ENCODE measurements at regions not wholly inside any gene's neighbourhood (a gene's known extent, or its start where the extent isn't known, plus 50 kb on each side); places are given as distances from the start of the nearest gene placed in this dataset.

DNA sequence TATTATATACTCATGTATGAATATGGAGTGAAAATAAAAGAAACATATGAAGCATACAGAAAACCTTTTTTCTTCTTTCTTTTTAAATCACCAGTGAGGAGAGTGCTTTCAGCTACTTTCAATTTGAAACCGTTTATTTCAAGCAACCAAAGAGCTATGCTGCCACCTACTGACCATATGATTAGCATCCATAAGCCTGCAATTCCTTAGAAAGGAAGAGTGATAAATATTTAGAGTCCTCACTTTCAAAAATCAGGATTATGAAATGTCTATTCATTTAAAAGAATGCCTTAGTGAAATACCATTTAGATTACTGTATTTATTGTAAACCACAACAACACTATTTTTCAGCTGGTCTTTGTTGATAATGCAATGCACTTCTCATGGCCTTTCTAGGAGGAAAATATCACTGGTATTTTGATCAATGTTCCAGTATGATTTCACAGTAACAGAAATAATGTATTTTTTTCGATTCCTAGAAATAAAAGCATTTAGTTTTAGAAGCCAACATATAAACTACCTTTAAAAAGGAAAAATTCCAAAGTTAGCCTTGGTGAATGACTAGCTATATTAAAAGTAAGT is 667.6 kb downstream of the PCDH18 start:
- WGBS (ENCODE audit: insufficient coverage, insufficient read length), result no CpG with 5 or more reads among the region's 2 CpGs
- Histone ChIP-seq H3K27me3 (ENCODE audit: control insufficient read depth, insufficient read depth, low read length) (no peaks in the 10 kb centered on the region), H3K9me3 (ENCODE audit: control insufficient read depth, insufficient read depth, low read length) (no peaks in the 10 kb centered on the region), H3K4me3 (ENCODE audit: low read length) (no peak overlapping the region), H3K4me1 (ENCODE audit: control insufficient read depth, insufficient read depth, low read length) (no peaks in the 10 kb centered on the region), H3K27ac (ENCODE audit: low read length) (no peak overlapping the region), H3K36me3 (ENCODE audit: control insufficient read depth, insufficient read depth, low read length) (no peaks in the 10 kb centered on the region)
- no peak for DNase-seq (ENCODE audit: low read depth, low spot score)

DNA sequence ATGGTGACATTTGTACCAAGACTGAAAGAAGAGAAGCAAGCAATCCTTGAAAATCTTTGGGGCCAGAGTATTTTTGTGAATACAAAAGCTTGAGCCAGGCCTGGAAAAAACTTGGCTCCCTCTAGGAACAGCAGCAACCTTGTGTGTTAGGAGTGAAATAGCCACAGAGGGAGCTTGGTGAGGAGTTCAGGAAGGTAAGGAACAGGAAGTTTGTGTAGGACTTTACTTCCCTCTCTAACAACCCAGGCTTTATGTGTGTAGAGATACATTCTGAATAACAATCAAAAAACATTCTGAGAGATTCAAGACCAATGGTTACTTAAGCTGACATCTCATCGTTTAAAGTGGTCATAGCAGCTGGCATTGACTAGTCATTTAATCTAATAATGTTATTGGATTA is 668.5 kb downstream of the PCDH18 start:
- no peak overlapping the region for H3K4me3 ChIP-seq (ENCODE audit: low read length)
- H3K36me3 ChIP-seq (ENCODE audit: control insufficient read depth, insufficient read depth, low read length), result no peaks in the 10 kb centered on the region
- no peaks in the 10 kb centered on the region for H3K9me3 ChIP-seq (ENCODE audit: control insufficient read depth, insufficient read depth, low read length)
- no peak overlapping the region for H3K27ac ChIP-seq (ENCODE audit: low read length)
- H3K4me1 ChIP-seq (ENCODE audit: control insufficient read depth, insufficient read depth, low read length), result no peaks in the 10 kb centered on the region
- DNase-seq (ENCODE audit: low read depth, low spot score), result no peak
- no peaks in the 10 kb centered on the region for H3K27me3 ChIP-seq (ENCODE audit: control insufficient read depth, insufficient read depth, low read length)
- WGBS (ENCODE audit: insufficient coverage, insufficient read length), result no CpG with 5 or more reads among the region's 1 CpG

- DNase-seq (ENCODE audit: low read depth, low spot score), result no peak
- WGBS (ENCODE audit: insufficient coverage, insufficient read length), result no CpG with 5 or more reads among the region's 3 CpGs
- Histone ChIP-seq H3K4me3 (ENCODE audit: low read length) (no peak overlapping the region), H3K27ac (ENCODE audit: low read length) (no peak overlapping the region), H3K4me1 (ENCODE audit: control insufficient read depth, insufficient read depth, low read length) (no peaks in the 10 kb centered on the region), H3K36me3 (ENCODE audit: control insufficient read depth, insufficient read depth, low read length) (no peaks in the 10 kb centered on the region), H3K27me3 (ENCODE audit: control insufficient read depth, insufficient read depth, low read length) (no peaks in the 10 kb centered on the region), H3K9me3 (ENCODE audit: control insufficient read depth, insufficient read depth, low read length) (no peaks in the 10 kb centered on the region)
Measured at GRCh38 chr4:136862653-136863052, 669.6 kb downstream of the PCDH18 start.

- no peaks in the 10 kb centered on the region for H3K4me1 ChIP-seq (ENCODE audit: control insufficient read depth, insufficient read depth, low read length)
- no peaks in the 10 kb centered on the region for H3K27me3 ChIP-seq (ENCODE audit: control insufficient read depth, insufficient read depth, low read length)
- no peak overlapping the region for H3K4me3 ChIP-seq (ENCODE audit: low read length)
- H3K9me3 ChIP-seq (ENCODE audit: control insufficient read depth, insufficient read depth, low read length), result no peaks in the 10 kb centered on the region
- H3K36me3 ChIP-seq (ENCODE audit: control insufficient read depth, insufficient read depth, low read length), result no peaks in the 10 kb centered on the region
- WGBS (ENCODE audit: insufficient coverage, insufficient read length), result no CpG with 5 or more reads among the region's 2 CpGs
- no peak for DNase-seq (ENCODE audit: low read depth, low spot score)
- H3K27ac ChIP-seq (ENCODE audit: low read length), result no peak overlapping the region
Measured at GRCh38 chr4:136861091-136861490, 671.2 kb downstream of the PCDH18 start.

- no peaks in the 10 kb centered on the region for H3K4me1 ChIP-seq (ENCODE audit: control insufficient read depth, insufficient read depth, low read length)
- H3K27ac ChIP-seq (ENCODE audit: low read length), result no peak overlapping the region
- no peaks in the 10 kb centered on the region for H3K9me3 ChIP-seq (ENCODE audit: control insufficient read depth, insufficient read depth, low read length)
- DNase-seq (ENCODE audit: low read depth, low spot score), result no peak
- no peaks in the 10 kb centered on the region for H3K36me3 ChIP-seq (ENCODE audit: control insufficient read depth, insufficient read depth, low read length)
- H3K4me3 ChIP-seq (ENCODE audit: low read length), result no peak overlapping the region
- no peaks in the 10 kb centered on the region for H3K27me3 ChIP-seq (ENCODE audit: control insufficient read depth, insufficient read depth, low read length)
Measured at GRCh38 chr4:136858903-136859302, 673.4 kb downstream of the PCDH18 start.

DNA sequence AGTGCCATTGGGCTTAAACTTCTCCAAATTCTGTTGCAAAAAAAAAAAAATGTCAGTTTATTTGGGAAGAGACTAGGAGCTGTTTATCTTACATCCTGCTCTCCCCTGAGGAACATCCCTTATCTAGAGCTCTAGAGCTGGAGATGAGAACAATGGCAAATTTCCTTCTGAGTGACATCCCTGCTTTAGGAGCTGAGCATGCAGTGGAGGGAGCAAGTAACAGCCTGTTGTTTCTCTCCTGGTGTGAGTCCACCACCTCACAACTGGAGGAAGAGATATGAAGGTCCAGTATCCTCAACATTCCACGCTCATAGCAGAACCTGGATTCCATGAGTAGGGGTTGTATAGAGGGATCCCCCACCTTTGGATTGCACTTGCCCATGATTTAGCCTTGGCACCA is 676.4 kb downstream of the PCDH18 start:
- WGBS (ENCODE audit: insufficient coverage, insufficient read length), result no CpG with 5 or more reads among the region's 1 CpG
- Histone ChIP-seq H3K27ac (ENCODE audit: low read length) (no peak overlapping the region), H3K36me3 (ENCODE audit: control insufficient read depth, insufficient read depth, low read length) (no peaks in the 10 kb centered on the region)

GRCh38 chr4:136850446-136850845 is 681.8 kb downstream of the PCDH18 start:
- H3K4me3 ChIP-seq (ENCODE audit: low read length), result no peak overlapping the region
- H3K27ac ChIP-seq (ENCODE audit: low read length), result no peak overlapping the region
- no peaks in the 10 kb centered on the region for H3K4me1 ChIP-seq (ENCODE audit: control insufficient read depth, insufficient read depth, low read length)
- no peaks in the 10 kb centered on the region for H3K27me3 ChIP-seq (ENCODE audit: control insufficient read depth, insufficient read depth, low read length)
- no CpG with 5 or more reads among the region's 2 CpGs for WGBS (ENCODE audit: insufficient coverage, insufficient read length)
- H3K36me3 ChIP-seq (ENCODE audit: control insufficient read depth, insufficient read depth, low read length), result no peaks in the 10 kb centered on the region
- no peaks in the 10 kb centered on the region for H3K9me3 ChIP-seq (ENCODE audit: control insufficient read depth, insufficient read depth, low read length)
- DNase-seq (ENCODE audit: low read depth, low spot score), result no peak

More for the DNA sequence above, 676.4 kb downstream of the PCDH18 start:
- Histone ChIP-seq H3K4me1 (ENCODE audit: control insufficient read depth, insufficient read depth, low read length) (no peaks in the 10 kb centered on the region), H3K27me3 (ENCODE audit: control insufficient read depth, insufficient read depth, low read length) (no peaks in the 10 kb centered on the region), H3K4me3 (ENCODE audit: low read length) (no peak overlapping the region), H3K9me3 (ENCODE audit: control insufficient read depth, insufficient read depth, low read length) (no peaks in the 10 kb centered on the region)
- no peak for DNase-seq (ENCODE audit: low read depth, low spot score)

DNA sequence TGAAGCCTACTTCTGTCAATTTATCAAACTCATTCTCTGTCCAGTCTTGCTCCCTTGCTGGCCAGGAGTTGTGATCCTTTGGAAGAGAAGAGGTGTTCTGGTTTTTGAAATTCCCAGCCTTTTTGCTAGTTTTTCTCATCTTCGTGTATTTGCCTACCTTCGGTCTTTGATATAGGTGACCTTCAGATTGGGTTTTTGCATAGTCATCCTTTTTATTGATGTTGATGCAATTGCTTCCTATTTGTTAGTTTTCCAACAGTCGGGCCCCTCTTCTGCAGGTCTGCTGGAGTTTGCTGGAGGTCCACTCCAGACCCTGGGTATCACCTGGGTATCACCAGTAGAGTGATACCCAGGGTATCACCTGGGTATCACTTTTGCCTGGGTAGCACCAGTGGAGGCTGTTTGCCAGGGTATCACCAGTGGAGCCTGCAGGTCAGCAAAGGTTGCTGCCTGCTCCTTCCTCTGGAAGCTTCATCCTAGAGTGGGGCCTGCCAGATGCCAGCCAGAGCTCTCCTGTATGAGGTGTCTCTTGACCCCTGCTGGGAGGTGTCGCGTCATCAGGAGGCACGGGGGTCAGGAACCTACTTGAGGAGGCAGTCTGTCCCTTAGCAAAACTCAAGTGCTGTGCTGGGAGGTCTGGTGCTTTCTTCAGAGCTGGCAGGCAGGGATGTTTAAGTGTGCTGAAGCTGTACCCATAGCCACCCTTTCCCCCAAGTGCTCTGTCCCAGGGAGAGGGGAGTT is 684.2 kb downstream of the PCDH18 start:
- Histone ChIP-seq H3K4me3 (ENCODE audit: low read length) (no peak overlapping the region), H3K27me3 (ENCODE audit: control insufficient read depth, insufficient read depth, low read length) (no peaks in the 10 kb centered on the region), H3K27ac (ENCODE audit: low read length) (no peak overlapping the region), H3K9me3 (ENCODE audit: control insufficient read depth, insufficient read depth, low read length) (no peaks in the 10 kb centered on the region), H3K4me1 (ENCODE audit: control insufficient read depth, insufficient read depth, low read length) (no peaks in the 10 kb centered on the region), H3K36me3 (ENCODE audit: control insufficient read depth, insufficient read depth, low read length) (no peaks in the 10 kb centered on the region)
- DNase-seq (ENCODE audit: low read depth, low spot score), result no peak
- WGBS (ENCODE audit: insufficient coverage, insufficient read length), result no CpG with 5 or more reads among the region's 6 CpGs

- Histone ChIP-seq H3K9me3 (ENCODE audit: control insufficient read depth, insufficient read depth, low read length) (no peaks in the 10 kb centered on the region), H3K4me1 (ENCODE audit: control insufficient read depth, insufficient read depth, low read length) (no peaks in the 10 kb centered on the region), H3K36me3 (ENCODE audit: control insufficient read depth, insufficient read depth, low read length) (no peaks in the 10 kb centered on the region), H3K27ac (ENCODE audit: low read length) (no peak overlapping the region), H3K27me3 (ENCODE audit: control insufficient read depth, insufficient read depth, low read length) (no peaks in the 10 kb centered on the region), H3K4me3 (ENCODE audit: low read length) (no peak overlapping the region)
- DNase-seq (ENCODE audit: low read depth, low spot score), result no peak
- WGBS (ENCODE audit: insufficient coverage, insufficient read length), result no CpG with 5 or more reads among the region's 2 CpGs
Measured at GRCh38 chr4:136841526-136841925, 690.8 kb downstream of the PCDH18 start.

DNA sequence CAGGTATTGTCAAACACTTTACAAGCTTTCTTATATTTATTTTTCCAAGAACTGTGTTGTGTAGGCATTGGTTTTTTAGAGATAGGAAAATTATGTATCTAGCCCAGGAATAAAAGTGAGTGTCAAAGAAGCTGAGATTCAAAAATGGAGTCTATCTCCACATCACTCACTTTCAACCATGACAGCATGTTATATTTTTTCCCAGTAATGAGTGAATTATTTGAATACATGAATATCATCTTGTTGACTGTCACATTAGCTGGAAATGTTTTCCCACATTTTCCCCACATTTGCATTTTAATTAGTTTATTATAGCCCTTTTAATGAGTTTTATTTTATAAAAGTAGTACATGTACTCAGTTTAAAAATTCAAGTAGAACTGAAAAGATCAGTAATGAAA is 693.7 kb downstream of the PCDH18 start:
- Histone ChIP-seq H3K27ac (ENCODE audit: low read length) (no peak overlapping the region), H3K4me1 (ENCODE audit: control insufficient read depth, insufficient read depth, low read length) (no peaks in the 10 kb centered on the region), H3K9me3 (ENCODE audit: control insufficient read depth, insufficient read depth, low read length) (no peaks in the 10 kb centered on the region), H3K4me3 (ENCODE audit: low read length) (no peak overlapping the region), H3K27me3 (ENCODE audit: control insufficient read depth, insufficient read depth, low read length) (no peaks in the 10 kb centered on the region), H3K36me3 (ENCODE audit: control insufficient read depth, insufficient read depth, low read length) (no peaks in the 10 kb centered on the region)
- no peak for DNase-seq (ENCODE audit: low read depth, low spot score)

GRCh38 chr4:136831553-136831952 is 700.7 kb downstream of the PCDH18 start:
- Histone ChIP-seq H3K4me1 (ENCODE audit: control insufficient read depth, insufficient read depth, low read length) (no peaks in the 10 kb centered on the region), H3K27ac (ENCODE audit: low read length) (no peak overlapping the region), H3K4me3 (ENCODE audit: low read length) (no peak overlapping the region), H3K9me3 (ENCODE audit: control insufficient read depth, insufficient read depth, low read length) (no peaks in the 10 kb centered on the region), H3K36me3 (ENCODE audit: control insufficient read depth, insufficient read depth, low read length) (no peaks in the 10 kb centered on the region), H3K27me3 (ENCODE audit: control insufficient read depth, insufficient read depth, low read length) (no peaks in the 10 kb centered on the region)
- no peak for DNase-seq (ENCODE audit: low read depth, low spot score)
- no CpG with 5 or more reads among the region's 3 CpGs for WGBS (ENCODE audit: insufficient coverage, insufficient read length)

All from iPS DF 6.9 (cell line).